Suprapubic skin (tissue), 4 donors: ENCODE measurements at regions not wholly inside any gene's neighbourhood (a gene's known extent, or its start where the extent isn't known, plus 50 kb on each side); places are given as distances from the start of the nearest gene placed in this dataset.
"Not testable (repeated sequence)": the region's sequence is repeated elsewhere in the genome, so short reads cannot be mapped to it uniquely, and the experiment has no call there.

Source experiments
- DNase-seq, 2 donors: peaks; one replicate each; pipeline ENCODE4 v3.0.0-alpha.2; 2019; ENCODE audit warnings: low spot score in 2 of 2
- H3K27ac ChIP-seq: fragments of 200-600 bp; sonication (generic); one replicate; pipeline ENCODE4 v1.5.1; 2019
- H3K27me3 ChIP-seq: fragments of 200-600 bp; sonication (generic); one replicate; pipeline ENCODE4 v1.5.1; 2019
- H3K36me3 ChIP-seq: fragments of 200-600 bp; sonication (generic); one replicate; pipeline ENCODE4 v1.5.1; 2019
- H3K4me1 ChIP-seq: fragments of 200-600 bp; sonication (generic); one replicate; pipeline ENCODE4 v1.5.1; 2019
- H3K4me3 ChIP-seq: fragments of 200-600 bp; sonication (generic); one replicate; pipeline ENCODE4 v1.5.1; 2019; ENCODE audit warnings: mild to moderate bottlenecking
- H3K9me3 ChIP-seq: fragments of 200-600 bp; sonication (generic); one replicate; pipeline ENCODE4 v1.5.1; 2019
- CTCF ChIP-seq, 2 donors: fragments of 200-600 bp in 1 of 2; fragments of 450-650 bp in 1 of 2; sonication (generic) in 1 of 2; IDR thresholded peaks; one replicate each; pipeline ENCODE4 v1.5.1; 2016 to 2019; ENCODE audit warnings: antibody characterized with exemption in 2 of 2, mild to moderate bottlenecking in 1 of 2, moderate library complexity in 1 of 2
- EP300 ChIP-seq: sonication (generic); formaldehyde crosslinking; IDR thresholded peaks from one replicate; pipeline ENCODE4 v1.6.1; 2017; ENCODE audit warnings: antibody characterized with exemption
- POLR2A ChIP-seq, 2 donors: fragments of 450-650 bp; IDR thresholded peaks; one replicate each; pipeline ENCODE4 v1.6.1; 2017; ENCODE audit warnings: antibody characterized with exemption in 2 of 2, mild to moderate bottlenecking in 2 of 2, moderate library complexity in 2 of 2
- POLR2AphosphoS5 ChIP-seq, 3 donors: sonication (generic); formaldehyde crosslinking; IDR thresholded peaks; one replicate each; pipeline ENCODE4 v1.6.1; 2017; ENCODE audit warnings: antibody characterized with exemption in 3 of 3
- WGBS: methylation state at CpG from one replicate; pipeline ENCODE4 v1.1.5; 2018; 5-methylcytosine and 5-hydroxymethylcytosine counted together

- not testable (repeated sequence) for DNase-seq, H3K9me3 ChIP-seq, H3K36me3 ChIP-seq, H3K27ac ChIP-seq, H3K27me3 ChIP-seq, H3K4me1 ChIP-seq, H3K4me3 ChIP-seq
- WGBS: 100% methylated on average over 1 of the region's 1 CpG
These were observed 55.9 kb upstream of the ACSM6 start for GRCh38 chr10:95137990-95138625.

GRCh38 chr10:95134490-95134889 lies 59.5 kb upstream of the ACSM6 start:
- no peak for DNase-seq
- 81% methylated on average over 1 of the region's 1 CpG for WGBS

GRCh38 chr10:95133997-95134396 lies 60.0 kb upstream of the ACSM6 start:
- no peak for TF ChIP-seq EP300
- no peak for TF ChIP-seq POLR2A (IDR thresholded peaks at IDR 0.05)
- TF ChIP-seq CTCF (IDR thresholded peaks at IDR 0.05): no peak
- TF ChIP-seq POLR2AphosphoS5 (IDR thresholded peaks at IDR 0.05): no peak
- WGBS: 56% methylated on average over 2 of the region's 2 CpGs
- no peaks in the 10 kb centered on the region for H3K27me3 ChIP-seq
- H3K4me3 ChIP-seq: no peak overlapping the region
- no peak for DNase-seq
- H3K36me3 ChIP-seq: no peaks in the 10 kb centered on the region
- peaks cover 6% of the 10 kb centered on the region for H3K9me3 ChIP-seq
- H3K4me1 ChIP-seq: no peaks in the 10 kb centered on the region
- H3K27ac ChIP-seq: no peak overlapping the region

More at GRCh38 chr10:95134490-95134889, 59.5 kb upstream of the ACSM6 start:
- Histone ChIP-seq H3K36me3 (no peaks in the 10 kb centered on the region), H3K4me3 (no peak overlapping the region), H3K9me3 (peaks cover 5% of the 10 kb centered on the region), H3K27ac (no peak overlapping the region), H3K4me1 (no peaks in the 10 kb centered on the region), H3K27me3 (no peaks in the 10 kb centered on the region)
- TF ChIP-seq POLR2A (IDR thresholded peaks at IDR 0.05) (no peak), CTCF (IDR thresholded peaks at IDR 0.05) (no peak), POLR2AphosphoS5 (IDR thresholded peaks at IDR 0.05) (no peak), EP300 (no peak)

- no peaks in the 10 kb centered on the region for H3K36me3 ChIP-seq
- no peaks in the 10 kb centered on the region for H3K27me3 ChIP-seq
- no peak for DNase-seq
- H3K4me3 ChIP-seq: no peak overlapping the region
- H3K4me1 ChIP-seq: no peaks in the 10 kb centered on the region
- H3K27ac ChIP-seq: no peak overlapping the region
- H3K9me3 ChIP-seq: peaks cover 6% of the 10 kb centered on the region
- 64% methylated on average over 4 of the region's 4 CpGs for WGBS
- TF ChIP-seq POLR2AphosphoS5 (IDR thresholded peaks at IDR 0.05) (no peak), CTCF (IDR thresholded peaks at IDR 0.05) (peak in 1 of 2 donors; percentile 48)
These were observed 60.9 kb upstream of the ACSM6 start for GRCh38 chr10:95133016-95133752.

- not testable (repeated sequence) for H3K9me3 ChIP-seq, H3K4me1 ChIP-seq, DNase-seq, H3K27me3 ChIP-seq, H3K27ac ChIP-seq, H3K36me3 ChIP-seq, H3K4me3 ChIP-seq
- 90% methylated on average over 2 of the region's 2 CpGs for WGBS
These were observed 61.1 kb upstream of the CYP2C8 start for GRCh38 chr10:95130429-95130828.

- H3K9me3 ChIP-seq: peaks cover 9% of the 10 kb centered on the region
- 90% methylated on average over 1 of the region's 1 CpG for WGBS
- no peak overlapping the region for H3K4me3 ChIP-seq
- no peak for DNase-seq
- TF ChIP-seq POLR2A (IDR thresholded peaks at IDR 0.05) (no peak), CTCF (IDR thresholded peaks at IDR 0.05) (no peak)
- no peak overlapping the region for H3K27ac ChIP-seq
- no peaks in the 10 kb centered on the region for H3K27me3 ChIP-seq
- H3K36me3 ChIP-seq: no peaks in the 10 kb centered on the region
- H3K4me1 ChIP-seq: no peaks in the 10 kb centered on the region
These were observed 56.3 kb upstream of the CYP2C8 start for GRCh38 chr10:95125582-95125981.
